ENCODE measurements at regions not wholly inside any gene's neighbourhood (a gene's known extent, or its start where the extent isn't known, plus 50 kb on each side); places are given as distances from the start of the nearest gene placed in this dataset.

DNA sequence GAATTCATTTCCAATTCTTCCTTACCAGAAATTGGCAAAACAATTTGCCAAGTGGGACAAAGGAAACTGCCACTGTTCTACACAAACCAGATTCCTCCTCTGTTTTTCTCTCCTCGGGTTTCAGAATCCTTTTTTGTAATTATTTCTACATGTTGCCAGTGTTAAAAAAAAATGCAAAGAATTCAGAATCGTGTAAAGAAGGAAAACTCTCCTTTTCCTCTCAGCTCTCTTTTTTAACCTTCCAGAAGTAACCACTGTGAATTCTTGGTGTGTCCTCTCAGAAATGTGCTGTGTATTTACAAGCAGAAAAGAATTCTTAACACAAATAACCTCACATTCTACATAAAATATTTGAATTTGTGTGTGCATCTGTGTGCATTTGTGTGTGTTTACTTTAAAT, 224.6 kb downstream of the DRD1 start:
- no peaks in the 10 kb centered on the region for H3K36me3 Mint-ChIP-seq (ENCODE audit: low read depth)
- H3K27me3 Mint-ChIP-seq = peaks cover 9% of the 10 kb centered on the region
- no peaks in the 10 kb centered on the region for H3K9me3 Mint-ChIP-seq
- no peaks in the 10 kb centered on the region for H3K4me1 Mint-ChIP-seq (ENCODE audit: low read depth)
- no peak overlapping the region for H3K27ac Mint-ChIP-seq
- H3K4me3 Mint-ChIP-seq = no peak overlapping the region

DNA sequence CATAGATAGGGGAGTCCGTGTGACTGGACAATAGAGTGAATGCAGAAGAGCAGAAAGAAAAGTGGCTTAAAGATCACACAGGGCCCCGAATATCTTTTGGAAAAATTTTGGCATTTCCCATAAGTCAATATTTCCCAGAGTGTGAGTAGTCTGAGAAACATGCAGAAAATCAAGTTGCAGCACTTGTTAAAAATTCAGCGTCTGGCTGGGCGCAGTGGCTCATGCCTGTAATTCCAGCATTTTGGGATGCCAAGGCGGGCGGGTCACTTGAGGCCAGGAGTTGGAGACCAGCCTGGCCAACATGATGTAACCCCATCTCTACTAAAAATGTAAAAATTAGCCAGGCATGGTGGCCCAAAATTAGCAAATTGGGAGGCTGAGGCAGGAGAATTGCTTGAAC, 227.0 kb downstream of the DRD1 start:
- Mint-ChIP-seq H3K9me3 (no peaks in the 10 kb centered on the region), H3K36me3 (ENCODE audit: low read depth) (no peaks in the 10 kb centered on the region), H3K27ac (no peak overlapping the region), H3K27me3 (peaks cover 8% of the 10 kb centered on the region), H3K4me3 (no peak overlapping the region), H3K4me1 (ENCODE audit: low read depth) (no peaks in the 10 kb centered on the region)

DNA sequence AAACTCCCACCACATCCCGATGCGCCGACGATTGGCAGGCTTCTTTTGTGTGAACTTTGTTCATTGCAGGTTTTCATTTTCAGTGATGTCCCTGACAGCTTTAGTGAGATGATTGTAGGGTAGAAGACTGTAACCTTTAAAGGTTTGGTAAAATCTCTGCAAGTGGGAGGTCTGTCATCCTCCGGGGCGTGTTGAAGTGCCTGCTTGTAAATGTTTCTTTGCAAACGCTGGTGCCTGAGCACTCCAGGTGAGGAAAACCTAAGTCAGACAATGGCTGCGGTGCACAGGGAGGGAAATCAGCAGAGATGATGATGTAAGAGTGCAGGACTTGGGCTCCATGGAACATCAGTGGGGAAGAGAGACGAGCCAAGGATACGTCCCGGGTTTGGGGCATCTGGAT, 228.1 kb downstream of the DRD1 start:
- peaks cover 6% of the 10 kb centered on the region for H3K27me3 Mint-ChIP-seq
- H3K4me3 Mint-ChIP-seq = no peak overlapping the region
- H3K9me3 Mint-ChIP-seq = no peaks in the 10 kb centered on the region
- H3K4me1 Mint-ChIP-seq (ENCODE audit: low read depth) = no peaks in the 10 kb centered on the region
- H3K36me3 Mint-ChIP-seq (ENCODE audit: low read depth) = no peaks in the 10 kb centered on the region
- no peak overlapping the region for H3K27ac Mint-ChIP-seq

DNA sequence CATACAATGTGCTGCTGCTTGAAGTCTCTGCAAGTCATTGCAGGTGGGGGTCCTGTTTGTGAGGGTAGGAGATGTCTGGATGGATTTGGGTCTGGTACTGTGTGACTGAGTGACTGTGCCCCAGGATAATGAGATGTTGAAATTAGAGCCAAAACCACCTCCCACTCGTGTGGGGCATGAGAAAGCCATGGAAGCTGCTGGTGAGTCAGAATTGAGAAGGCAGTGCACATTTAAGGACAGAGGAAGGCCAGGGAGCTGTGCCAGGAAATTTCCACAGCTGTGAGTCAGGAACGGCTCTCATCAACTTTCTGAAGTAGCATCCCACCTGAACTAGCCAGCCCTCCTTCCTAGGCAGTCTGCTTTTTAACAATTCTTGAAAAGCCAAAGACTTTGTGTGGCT, 229.8 kb downstream of the DRD1 start:
- Mint-ChIP-seq H3K9me3 (no peaks in the 10 kb centered on the region), H3K4me3 (no peak overlapping the region), H3K4me1 (ENCODE audit: low read depth) (no peaks in the 10 kb centered on the region), H3K27me3 (peaks cover 4% of the 10 kb centered on the region), H3K36me3 (ENCODE audit: low read depth) (no peaks in the 10 kb centered on the region), H3K27ac (no peak overlapping the region)

DNA sequence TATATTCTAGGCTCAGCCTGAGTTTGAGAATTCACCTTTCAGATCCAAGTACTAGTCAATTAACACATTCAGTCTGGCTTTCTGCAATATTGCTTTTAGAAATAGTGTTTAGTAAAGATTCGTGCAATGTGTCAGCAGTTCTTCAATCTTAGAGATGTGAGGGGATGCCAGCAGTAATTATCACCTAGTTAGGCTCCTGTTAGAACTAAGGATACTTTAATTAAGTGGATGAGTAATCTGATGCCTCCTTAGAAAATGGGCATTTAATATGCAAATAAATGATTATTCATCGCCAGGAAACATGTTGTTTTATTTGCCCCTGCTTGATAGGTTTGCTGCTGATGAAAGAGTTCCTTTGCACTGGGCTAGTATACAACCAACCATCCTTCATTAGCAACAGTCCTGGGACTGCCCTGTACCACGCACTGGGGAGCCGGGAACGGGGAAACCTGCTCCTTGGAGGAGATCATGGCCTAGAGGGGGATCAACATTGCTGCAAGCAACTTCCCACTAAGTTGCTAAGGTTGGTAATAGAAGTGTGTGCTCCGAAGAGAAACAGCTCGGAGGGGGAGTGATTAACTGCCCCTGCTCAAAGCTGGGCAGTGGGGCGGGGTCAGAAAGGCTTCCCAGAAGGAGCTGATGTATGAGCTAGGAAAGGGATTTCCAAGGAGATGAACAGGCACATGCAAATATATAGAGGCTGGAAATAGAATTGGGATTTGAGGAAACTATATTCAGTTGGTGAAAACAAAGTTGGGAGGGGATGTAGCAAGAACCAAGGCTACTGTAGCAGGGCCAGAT, 231.8 kb downstream of the DRD1 start:
- Mint-ChIP-seq H3K9me3 (no peaks in the 10 kb centered on the region), H3K27me3 (peaks cover 4% of the 10 kb centered on the region), H3K4me1 (ENCODE audit: low read depth) (no peaks in the 10 kb centered on the region), H3K36me3 (ENCODE audit: low read depth) (no peaks in the 10 kb centered on the region), H3K27ac (no peak overlapping the region), H3K4me3 (no peak overlapping the region)

DNA sequence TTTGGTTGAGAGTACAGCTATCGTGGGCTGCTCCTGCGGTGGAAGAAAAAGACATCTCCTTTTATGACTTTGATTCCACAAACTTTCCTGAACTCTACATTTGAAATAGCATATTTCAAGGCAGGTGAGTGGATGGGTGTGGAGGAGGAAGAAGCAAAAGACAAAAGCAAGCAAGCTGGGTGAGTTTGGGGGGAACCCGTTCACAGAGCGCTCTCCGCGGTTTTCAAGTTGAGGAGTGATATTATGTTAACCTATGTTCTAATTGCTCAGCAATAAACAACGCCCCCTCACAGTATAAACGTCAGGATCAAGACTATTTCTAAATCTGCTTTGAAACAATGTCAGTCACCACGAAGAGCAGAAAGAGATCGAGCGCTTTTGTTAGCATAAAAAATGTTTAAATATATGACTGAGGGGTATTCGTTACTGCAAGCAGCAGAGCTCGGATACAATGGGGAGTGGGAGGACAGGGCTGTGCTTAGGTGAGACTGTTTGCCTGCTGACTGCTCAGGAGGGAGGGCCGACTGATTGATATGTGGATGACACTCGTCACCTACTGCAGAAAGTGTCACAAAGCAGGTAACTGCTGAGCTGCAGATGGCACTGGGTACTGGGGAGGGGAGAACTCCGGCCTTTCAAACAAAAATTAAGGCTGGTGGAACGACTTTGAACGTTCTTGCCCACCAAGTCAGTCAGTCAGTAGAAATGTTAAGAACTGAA, 236.5 kb downstream of the DRD1 start:
- H3K27ac Mint-ChIP-seq = no peak overlapping the region
- no peaks in the 10 kb centered on the region for H3K4me1 Mint-ChIP-seq (ENCODE audit: low read depth)
- no peaks in the 10 kb centered on the region for H3K36me3 Mint-ChIP-seq (ENCODE audit: low read depth)
- H3K4me3 Mint-ChIP-seq = no peak overlapping the region
- H3K27me3 Mint-ChIP-seq = peaks cover 8% of the 10 kb centered on the region
- no peaks in the 10 kb centered on the region for H3K9me3 Mint-ChIP-seq

DNA sequence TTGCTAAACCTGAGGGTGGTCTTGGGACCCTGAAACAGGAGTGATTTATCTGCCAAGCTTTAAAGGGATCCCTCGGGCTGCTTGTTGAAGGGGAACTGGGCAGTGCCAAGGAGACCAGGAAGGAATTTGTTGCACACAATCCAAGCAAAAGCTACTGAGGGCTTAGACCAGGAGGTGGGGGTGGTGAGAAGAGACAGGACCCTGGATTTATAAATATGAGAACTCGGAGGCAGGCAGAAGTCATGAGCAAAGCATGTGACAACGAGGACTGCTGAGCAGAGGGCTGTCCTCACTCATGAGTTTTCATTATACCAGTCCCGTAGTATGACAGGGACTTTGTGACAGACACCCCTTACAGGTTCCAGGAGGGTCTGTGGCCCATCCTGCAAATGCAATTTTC, 237.3 kb downstream of the DRD1 start:
- Mint-ChIP-seq H3K27me3 (peaks cover 4% of the 10 kb centered on the region), H3K36me3 (ENCODE audit: low read depth) (no peaks in the 10 kb centered on the region), H3K27ac (no peak overlapping the region), H3K9me3 (no peaks in the 10 kb centered on the region), H3K4me1 (ENCODE audit: low read depth) (no peaks in the 10 kb centered on the region), H3K4me3 (no peak overlapping the region)

DNA sequence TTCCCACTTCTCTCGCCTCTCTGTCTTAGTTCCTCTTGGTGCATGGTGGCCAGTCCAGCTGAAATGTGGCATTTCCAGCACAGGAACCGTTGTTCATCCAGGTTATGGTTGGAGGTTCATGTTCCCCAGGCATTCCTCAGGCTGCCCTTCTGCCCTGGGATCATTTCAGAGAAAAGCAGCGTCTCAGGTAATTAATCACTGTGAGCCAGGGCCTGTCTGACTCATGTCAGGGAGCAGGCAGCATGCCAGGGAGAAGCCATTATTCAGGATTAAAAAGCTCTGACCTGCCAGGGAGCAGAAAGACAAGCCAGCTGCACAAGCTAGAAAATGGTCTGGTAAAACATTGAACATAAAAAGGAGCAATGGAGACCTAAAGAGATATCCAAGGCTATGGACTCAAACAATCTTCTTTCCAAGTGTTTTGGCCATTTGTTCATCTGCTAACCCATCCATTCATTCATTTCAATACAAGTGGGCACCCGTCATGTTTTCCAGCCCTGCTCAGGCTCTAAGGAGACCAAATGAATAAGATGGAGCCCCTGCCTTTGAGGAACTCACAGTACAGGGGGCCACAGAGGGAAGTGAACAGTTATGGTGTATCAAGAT, 241.4 kb downstream of the DRD1 start:
- Mint-ChIP-seq H3K9me3 (no peaks in the 10 kb centered on the region), H3K27me3 (peaks cover 4% of the 10 kb centered on the region), H3K4me3 (no peak overlapping the region), H3K27ac (no peak overlapping the region), H3K4me1 (ENCODE audit: low read depth) (no peaks in the 10 kb centered on the region), H3K36me3 (ENCODE audit: low read depth) (no peaks in the 10 kb centered on the region)

DNA sequence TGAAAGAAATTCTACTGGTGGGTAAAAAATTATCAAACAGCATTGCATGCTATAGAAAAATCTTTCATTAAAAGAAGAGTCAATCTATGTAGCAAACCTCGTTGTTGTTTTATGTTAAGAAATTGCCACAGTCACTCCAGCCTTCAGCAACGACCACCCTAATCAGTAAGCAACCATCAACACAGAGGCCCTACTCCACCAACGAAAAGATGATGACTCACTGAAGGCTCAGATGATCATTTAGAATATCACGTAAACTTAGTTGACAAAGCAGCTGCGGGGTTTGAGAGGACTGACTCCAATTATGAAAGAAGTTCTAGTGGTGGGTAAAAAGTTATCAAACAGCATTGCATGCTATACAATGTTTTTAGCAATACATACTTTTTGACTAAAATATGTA, 242.6 kb downstream of the DRD1 start:
- no peak overlapping the region for H3K27ac Mint-ChIP-seq

DNA sequence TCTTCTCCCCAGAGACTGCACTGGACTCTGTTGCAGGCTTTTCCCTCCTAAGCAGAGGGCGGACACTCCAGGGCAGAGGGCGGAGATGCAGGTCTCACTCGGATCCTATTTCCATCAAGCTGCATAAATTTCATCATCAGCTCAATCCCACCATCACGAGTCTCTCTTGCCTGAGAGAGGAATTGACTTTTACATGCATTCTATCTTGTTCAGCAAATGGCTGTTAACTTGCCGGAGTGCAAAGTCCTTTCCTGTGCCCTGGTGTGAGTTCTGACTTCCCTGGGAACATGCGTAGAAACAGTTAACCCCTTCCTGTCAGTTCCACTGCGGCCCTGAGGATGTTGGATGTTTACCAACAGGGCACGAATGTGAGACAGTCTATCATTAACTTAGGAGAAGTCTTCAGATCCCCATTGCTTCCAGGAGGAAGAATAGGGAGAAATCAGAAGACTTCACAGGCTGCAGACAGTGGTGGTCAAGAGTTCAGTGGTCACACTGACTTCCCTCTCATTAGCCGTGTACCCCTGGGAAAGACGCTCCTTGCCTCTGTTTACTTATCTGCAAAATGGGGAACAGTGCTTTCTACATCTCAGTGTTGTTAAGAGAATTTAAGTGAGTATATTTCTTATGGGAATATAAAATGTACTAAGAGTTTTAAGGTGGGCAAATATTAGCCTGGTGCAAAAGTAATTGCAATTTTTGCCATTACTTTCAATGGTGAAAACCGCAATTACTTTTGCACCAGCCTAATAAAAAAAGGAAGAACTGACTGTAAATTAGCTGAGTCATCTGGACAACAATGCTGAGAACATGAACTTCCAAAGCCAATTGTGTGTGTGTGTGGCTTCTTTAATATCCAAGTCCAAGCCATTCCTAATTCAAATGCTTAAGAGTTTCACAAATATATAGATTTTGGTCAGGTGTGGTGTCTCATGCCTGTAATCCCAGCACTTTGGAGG, 248.0 kb downstream of the DRD1 start:
- H3K36me3 Mint-ChIP-seq (ENCODE audit: low read depth) = no peaks in the 10 kb centered on the region

More for the DNA sequence above, 242.6 kb downstream of the DRD1 start:
- H3K9me3 Mint-ChIP-seq = no peaks in the 10 kb centered on the region
- H3K4me3 Mint-ChIP-seq = no peak overlapping the region
- peaks cover 4% of the 10 kb centered on the region for H3K27me3 Mint-ChIP-seq
- H3K36me3 Mint-ChIP-seq (ENCODE audit: low read depth) = no peaks in the 10 kb centered on the region
- H3K4me1 Mint-ChIP-seq (ENCODE audit: low read depth) = no peaks in the 10 kb centered on the region

DNA sequence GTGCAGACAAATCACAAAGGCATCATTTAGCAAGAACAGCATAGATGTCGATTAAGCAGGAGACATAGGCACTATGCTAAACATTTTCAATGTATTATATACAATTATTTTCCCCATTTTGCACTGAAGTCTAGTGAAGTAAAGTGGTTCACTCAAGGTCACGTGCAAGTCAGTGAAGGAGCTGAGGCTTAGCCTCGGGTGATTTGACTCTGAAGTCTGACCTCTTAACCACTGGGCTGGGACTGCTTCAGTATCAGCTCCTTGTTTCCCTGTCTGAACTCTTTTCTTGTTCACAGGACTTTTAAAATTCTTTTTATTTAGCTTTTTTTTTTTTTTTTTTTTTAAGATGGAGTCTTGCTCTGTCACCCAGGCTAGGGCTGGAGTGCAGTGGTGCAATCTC, 262.7 kb downstream of the DRD1 start:
- H3K4me3 Mint-ChIP-seq = no peak overlapping the region
- no peaks in the 10 kb centered on the region for H3K9me3 Mint-ChIP-seq
- no peaks in the 10 kb centered on the region for H3K4me1 Mint-ChIP-seq (ENCODE audit: low read depth)
- H3K27me3 Mint-ChIP-seq = peaks cover 3% of the 10 kb centered on the region
- H3K36me3 Mint-ChIP-seq (ENCODE audit: low read depth) = no peaks in the 10 kb centered on the region
- H3K27ac Mint-ChIP-seq = no peak overlapping the region

More for the DNA sequence above, 248.0 kb downstream of the DRD1 start:
- Mint-ChIP-seq H3K4me3 (no peak overlapping the region), H3K4me1 (ENCODE audit: low read depth) (no peaks in the 10 kb centered on the region), H3K27ac (no peak overlapping the region), H3K9me3 (no peaks in the 10 kb centered on the region), H3K27me3 (peaks cover 14% of the 10 kb centered on the region)

DNA sequence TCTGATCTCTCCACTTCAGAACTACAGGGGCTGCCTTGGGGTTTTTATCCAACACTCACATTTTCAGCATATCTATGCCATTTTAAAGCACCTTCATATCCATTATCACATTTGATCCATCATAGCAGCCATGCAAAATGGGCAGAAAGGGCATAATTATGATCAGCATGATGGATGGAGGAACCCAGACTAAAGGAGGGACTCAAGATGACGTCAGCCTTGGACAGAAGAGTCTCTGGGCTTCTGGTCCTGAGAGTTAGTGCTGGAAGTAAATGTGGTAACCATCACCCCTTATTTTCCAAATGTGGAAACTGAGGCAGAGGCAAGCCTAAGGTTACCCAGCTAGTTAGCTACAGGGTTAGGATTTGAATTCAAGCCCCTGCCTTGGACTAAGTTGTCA, 273.1 kb downstream of the DRD1 start:
- Mint-ChIP-seq H3K4me3 (no peak overlapping the region), H3K27me3 (peaks cover 3% of the 10 kb centered on the region), H3K36me3 (ENCODE audit: low read depth) (no peaks in the 10 kb centered on the region), H3K27ac (no peak overlapping the region), H3K4me1 (ENCODE audit: low read depth) (no peaks in the 10 kb centered on the region), H3K9me3 (no peaks in the 10 kb centered on the region)

DNA sequence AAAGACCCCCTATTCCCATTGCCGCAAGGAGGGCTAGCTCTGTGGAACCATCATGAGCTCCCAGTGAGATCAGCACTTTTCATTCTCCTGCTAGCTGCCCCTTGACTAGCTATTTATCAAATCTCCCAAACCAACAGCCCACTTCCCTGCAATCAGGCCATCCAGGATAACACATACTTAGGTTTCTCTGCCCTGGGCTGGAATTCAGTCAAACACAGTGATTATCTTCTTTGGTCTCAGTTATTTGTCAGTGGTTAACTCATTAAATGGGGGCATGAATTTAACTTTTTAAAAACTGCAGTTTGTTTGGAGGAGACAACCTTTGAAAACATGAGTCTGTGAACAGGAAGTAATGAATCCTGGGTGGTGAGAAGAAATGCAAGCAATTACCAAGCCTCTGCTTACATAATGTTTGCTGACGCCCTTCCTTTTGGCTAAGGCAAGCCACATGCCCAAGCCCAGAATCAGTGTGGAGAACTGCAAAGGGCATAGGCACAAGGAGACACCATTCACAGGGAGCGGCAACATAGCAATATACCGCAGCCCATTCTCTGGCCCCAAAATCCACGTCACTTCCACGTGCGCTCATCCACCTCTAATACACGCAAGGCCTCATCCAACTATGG, 275.0 kb downstream of the DRD1 start:
- H3K36me3 Mint-ChIP-seq (ENCODE audit: low read depth) = no peaks in the 10 kb centered on the region
- no peak overlapping the region for H3K4me3 Mint-ChIP-seq
- H3K27me3 Mint-ChIP-seq = peaks cover 3% of the 10 kb centered on the region
- no peaks in the 10 kb centered on the region for H3K4me1 Mint-ChIP-seq (ENCODE audit: low read depth)
- no peaks in the 10 kb centered on the region for H3K9me3 Mint-ChIP-seq
- H3K27ac Mint-ChIP-seq = no peak overlapping the region

DNA sequence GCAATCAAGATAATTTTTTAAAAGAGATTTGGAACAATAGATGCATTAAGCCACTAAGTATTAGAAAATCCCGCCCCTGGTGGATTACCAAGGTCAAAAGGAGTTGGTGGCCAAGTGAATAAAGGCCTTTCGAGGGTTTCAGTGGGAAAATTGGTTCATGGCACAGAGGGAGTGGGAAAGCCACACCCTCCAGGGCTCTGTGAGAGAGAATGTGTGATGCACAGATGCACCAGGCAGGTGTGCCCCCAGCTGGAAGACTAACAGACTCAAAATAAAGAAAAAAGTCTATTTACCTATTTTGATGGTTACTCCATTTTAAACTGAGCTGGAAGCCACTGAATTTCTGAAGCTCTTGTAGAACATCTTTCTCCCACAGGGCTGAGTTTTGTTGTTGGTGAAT, 278.0 kb downstream of the DRD1 start:
- Mint-ChIP-seq H3K27ac (no peak overlapping the region), H3K9me3 (no peaks in the 10 kb centered on the region), H3K27me3 (peaks cover 3% of the 10 kb centered on the region), H3K4me3 (no peak overlapping the region), H3K4me1 (ENCODE audit: low read depth) (no peaks in the 10 kb centered on the region), H3K36me3 (ENCODE audit: low read depth) (no peaks in the 10 kb centered on the region)

Data from stimulated activated naive CD8-positive, alpha-beta T cell treated with anti-CD3 and anti-CD28 coated beads, Interleukin-15, Interleukin-2, amounts not matched to agents 100 ng/mL and 50 ng/mL, for 24 hours (primary cell).